Fibroblast of skin of left quadriceps (primary cell): ENCODE measurements at regions not wholly inside any gene's neighbourhood (a gene's known extent, or its start where the extent isn't known, plus 50 kb on each side); places are given as distances from the start of the nearest gene placed in this dataset.
A peak's percentile ranks its signal among the peaks of the same experiment; 100 is the strongest.

Experiments
- DNase-seq, 2 experiments: peaks; one replicate each; pipeline ENCODE4 v3.0.0-alpha.2; 2013; ENCODE audit warnings: low read depth in 2 of 2

DNA sequence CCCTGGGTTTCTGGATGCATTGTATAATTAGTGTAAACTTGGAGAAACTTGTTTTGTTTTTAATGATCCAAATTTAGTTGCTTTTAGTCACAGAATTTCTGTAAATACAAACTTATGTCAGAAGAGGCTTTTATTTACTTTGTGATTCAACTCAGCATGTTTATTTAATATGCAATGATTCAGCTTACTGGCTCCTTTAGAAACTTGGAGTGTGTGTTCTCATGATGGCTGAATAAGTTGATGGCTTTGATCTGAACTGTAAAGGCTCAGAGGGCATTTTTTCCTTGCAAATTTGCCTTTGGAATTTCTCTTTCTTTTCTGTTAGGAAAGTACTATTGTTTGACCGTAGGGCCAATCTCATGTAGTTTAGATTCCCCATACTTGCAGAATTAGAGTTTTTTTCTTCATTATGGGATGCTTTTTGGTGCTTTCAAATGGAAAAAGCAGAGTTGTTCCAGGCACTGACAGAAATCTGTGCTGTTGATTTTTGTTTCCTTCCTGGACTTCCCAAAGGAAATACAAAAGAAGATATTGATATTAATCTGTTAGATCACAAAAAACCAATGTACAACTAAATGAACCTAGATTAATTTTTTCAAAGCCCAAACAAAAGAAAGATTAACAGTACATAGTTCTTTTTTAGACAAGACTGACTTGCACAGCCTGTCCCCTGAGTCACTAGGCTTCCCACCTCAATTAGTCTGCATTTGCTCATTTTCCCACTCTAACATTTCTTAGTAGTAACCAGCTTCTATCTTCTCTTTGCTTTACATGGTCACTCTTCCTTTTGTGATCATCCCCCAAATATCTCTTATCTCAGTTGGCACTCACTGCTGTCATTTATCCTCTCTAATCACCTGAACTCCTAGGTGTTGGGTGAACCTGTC, 96.8 kb upstream of the AGR3 start:
- DNase-seq = peak; percentile 19 to 20

- DNase-seq = no peak
These were observed 98.8 kb upstream of the AGR3 start for GRCh38 chr7:16980539-16980938.

GRCh38 chr7:16982640-16983350, 101.0 kb upstream of the AGR3 start:
- peak; percentile 20 to 25 for DNase-seq

GRCh38 chr7:16984375-16984774, 102.6 kb upstream of the AGR3 start:
- DNase-seq = no peak

GRCh38 chr7:16985621-16986020, 103.8 kb upstream of the AGR3 start:
- no peak for DNase-seq

DNA sequence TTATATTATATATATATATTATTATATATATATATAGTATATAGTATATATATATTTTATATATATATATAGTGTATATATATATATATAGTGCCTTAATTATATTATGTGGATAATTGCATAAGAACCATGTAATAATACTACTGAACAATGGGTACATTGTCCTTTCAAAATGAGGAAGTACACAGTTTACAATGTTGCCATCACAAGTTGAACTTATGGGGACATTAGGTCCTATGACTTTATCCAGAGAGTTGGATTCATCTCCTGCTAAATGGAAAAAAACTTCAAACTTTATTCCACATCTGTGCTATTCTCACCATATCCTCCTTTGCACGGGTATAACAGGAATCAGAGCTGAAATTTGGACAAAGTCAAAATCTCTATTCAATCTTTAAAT, 105.0 kb upstream of the AGR3 start:
- no peak for DNase-seq

DNA sequence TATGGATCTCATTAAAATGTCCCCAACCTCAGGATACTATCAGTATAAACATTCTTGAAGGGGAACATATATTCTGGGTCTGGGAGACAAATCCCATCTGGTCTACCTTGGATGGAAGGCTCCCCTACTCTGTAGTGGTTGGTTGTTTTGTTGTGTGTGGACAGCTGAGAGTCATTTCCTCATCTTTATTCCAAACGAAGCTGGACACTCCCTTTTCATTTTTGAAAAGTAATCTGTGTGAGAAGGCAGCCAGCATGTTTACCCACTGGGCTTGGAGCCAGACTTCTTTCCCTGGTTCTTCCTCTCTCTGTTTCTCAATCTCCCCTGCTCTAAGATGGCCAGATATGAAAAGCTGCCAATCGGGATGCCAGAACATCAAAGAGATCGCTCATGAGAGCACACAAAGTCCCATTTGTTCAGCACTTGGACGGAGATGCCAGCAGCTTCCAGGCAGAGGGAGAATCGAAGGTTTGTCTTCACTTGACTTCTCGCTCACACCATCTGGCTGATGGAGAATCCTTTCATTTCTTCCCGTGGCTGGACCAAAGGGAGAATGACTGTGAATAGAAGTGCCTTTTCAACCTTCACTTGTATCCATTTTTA, 108.1 kb upstream of the AGR3 start:
- peak; percentile 47 to 51 for DNase-seq

DNA sequence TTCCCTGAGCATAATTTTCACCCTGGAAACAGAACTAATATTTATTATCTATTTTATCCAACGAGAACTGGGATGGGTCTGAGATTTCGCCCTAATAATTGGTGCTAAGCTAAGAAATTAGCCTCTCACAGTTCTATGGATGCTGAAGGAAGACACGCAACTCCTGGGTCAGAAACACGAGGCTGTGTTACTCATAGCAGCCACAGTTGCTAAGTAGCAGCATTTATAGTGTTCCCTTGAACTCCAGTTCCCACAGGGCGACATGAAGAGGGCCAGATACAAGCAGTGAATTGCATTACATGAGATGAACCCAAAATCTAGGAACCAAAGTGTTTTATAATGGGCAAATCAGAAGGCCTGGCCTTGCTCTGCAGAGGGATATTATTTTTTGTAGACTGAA, 109.8 kb upstream of the AGR3 start:
- DNase-seq = no peak

GRCh38 chr7:16993543-16993942, 111.8 kb upstream of the AGR3 start:
- DNase-seq = no peak

DNA sequence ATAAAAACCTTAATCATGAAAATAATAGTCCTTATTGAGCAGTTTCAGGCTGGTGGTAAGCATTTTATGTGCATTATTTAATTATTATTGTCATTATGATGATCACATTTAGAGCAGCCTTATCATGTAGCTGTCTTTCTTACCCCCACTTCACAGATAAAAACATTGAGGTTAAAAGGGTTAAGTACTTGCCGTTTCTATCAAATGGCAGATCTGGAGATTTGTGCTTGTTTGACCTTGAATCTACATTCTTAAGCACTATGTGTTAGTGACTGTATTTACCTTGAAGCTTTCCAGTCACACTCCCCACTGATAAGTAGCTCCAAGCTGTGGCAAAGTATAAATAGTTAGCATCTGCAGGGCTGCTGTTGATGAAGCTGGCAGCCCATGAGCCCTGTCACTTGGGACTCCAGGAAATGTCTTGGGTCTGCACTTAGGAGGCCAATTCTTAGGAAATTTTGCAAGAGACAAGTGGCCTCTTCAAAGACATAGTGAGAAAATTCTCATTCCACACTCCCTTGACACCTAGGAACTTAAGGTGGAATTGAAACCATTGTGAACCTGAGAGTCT, 116.8 kb upstream of the AGR3 start:
- DNase-seq = no peak

DNA sequence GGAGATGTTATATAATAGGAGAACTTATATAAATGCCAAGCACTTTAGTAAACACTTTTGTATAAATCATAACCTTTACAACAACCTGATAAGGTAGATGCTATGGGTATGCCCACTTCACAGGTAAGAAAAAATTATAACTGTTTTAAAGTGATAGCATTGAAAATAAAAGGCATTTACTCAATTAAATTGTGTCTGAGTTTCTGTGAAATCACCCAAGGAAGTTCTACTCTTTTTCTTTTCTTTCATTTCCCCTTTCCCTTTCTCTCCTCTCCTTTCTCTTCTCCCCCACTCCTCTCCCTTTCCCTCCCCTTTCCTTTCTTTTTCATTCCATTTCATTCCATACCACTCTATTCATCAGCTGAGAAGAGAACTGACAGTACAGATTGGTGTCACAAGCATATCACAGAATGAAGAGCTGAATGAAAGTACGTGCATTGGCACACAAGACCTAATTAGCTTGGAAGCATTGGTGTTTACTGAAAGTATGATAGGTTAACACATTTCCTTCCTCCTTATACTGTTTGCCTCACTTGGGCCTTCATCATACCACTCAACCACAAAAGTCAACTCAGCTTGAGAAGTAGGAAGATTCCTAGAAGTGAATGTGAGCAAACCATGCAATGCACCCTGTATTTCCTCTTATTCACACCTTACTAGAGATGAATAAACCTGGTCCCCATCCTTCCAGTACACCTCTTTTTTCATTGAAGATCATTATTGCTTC, 117.9 kb upstream of the AGR3 start:
- no peak for DNase-seq

DNA sequence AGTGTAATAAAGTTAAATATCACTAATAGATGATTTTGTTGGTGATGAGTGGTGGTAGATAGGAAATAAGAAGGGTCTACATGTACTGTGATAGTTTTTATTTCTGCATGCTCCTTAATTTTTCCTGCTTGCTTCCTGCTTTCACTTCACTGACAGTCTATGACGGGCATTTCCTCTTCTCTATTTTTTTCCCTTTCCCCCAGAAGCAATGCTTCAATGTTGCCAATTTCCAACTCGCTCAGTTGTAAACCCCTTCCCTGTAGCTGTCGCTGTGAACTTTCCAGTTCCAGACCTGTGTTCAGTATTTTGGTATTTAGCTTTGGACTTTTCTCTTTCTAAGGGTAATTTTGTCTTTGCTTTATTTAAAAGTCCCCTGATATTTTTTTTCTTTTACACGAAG, 123.5 kb upstream of the AGR3 start:
- no peak for DNase-seq

DNA sequence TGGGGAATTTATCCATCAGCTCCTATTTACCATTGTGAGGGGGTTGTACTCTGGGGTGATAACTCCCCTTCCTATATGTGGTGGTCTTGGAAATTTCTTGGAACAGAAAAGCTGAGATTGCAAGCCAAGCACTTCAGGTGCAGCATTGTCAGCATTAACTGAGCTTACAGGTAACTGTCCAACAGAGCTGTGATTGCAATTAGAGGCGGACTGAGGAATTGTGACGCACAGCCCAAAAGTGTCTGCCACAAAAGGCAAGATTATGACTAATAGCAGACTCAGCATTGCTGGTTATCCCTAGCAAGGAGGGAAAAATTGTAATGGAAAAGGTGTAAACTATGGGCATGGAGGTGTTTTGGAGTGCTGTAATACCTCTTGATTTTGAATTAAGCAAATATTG, 126.1 kb upstream of the AGR3 start:
- DNase-seq = no peak

GRCh38 chr7:17009007-17009719, 127.4 kb upstream of the AGR3 start:
- DNase-seq = no peak

- DNase-seq = no peak
These were observed 128.2 kb upstream of the AGR3 start for GRCh38 chr7:17009933-17010332.

- DNase-seq = no peak
These were observed 129.0 kb upstream of the AGR3 start for GRCh38 chr7:17010637-17011300.

GRCh38 chr7:17013204-17013603, 131.4 kb upstream of the AGR3 start:
- DNase-seq = no peak

- DNase-seq = no peak
These were observed 132.9 kb upstream of the AGR3 start for GRCh38 chr7:17014686-17015085.

DNA sequence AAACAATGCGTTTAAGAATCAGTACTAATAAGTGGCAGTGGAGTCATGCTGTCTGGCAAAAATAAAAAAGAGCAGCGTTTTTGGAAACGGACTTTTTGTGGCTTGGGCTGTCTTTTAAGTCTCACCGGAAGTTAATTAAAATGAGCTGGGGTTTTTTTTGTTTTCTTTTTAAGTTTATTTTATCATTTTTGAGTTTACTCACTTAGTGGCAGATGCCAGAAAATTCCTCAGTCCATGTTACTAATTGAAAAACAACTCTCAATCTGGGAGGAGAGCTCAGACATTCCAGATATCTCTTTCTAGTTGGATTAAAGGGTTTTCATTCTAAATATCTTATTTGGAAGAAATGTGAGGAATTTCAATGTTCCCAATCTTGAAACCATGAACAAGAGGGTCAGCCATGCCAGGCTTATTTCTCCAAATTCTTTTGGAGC, 133.8 kb upstream of the AGR3 start:
- peak; percentile 24 to 29 for DNase-seq

- DNase-seq = no peak
These were observed 134.7 kb upstream of the AGR3 start for GRCh38 chr7:17016402-17017010.
